GM12891 (cell line): ENCODE measurements at regions not wholly inside any gene's neighbourhood (a gene's known extent, or its start where the extent isn't known, plus 50 kb on each side); places are given as distances from the start of the nearest gene placed in this dataset.

Source experiments
- POLR2A ChIP-seq: IDR thresholded peaks from 2 replicates; pipeline ENCODE4 v1.6.1; 2011; ENCODE audit warnings: low read depth, low read length, control low read depth
- POLR2AphosphoS5 ChIP-seq: IDR thresholded peaks from 2 replicates; pipeline ENCODE4 v1.6.1; 2011; ENCODE audit warnings: low read depth, low read length, control low read depth
- POU2F2 ChIP-seq: IDR thresholded peaks from 2 replicates; pipeline ENCODE4 v1.6.1; 2011; ENCODE audit warnings: low read depth, mild to moderate bottlenecking, control low read depth, low read length, moderate library complexity

GRCh38 chr7:26593393-26593792 is 271.0 kb downstream of the SKAP2 start:
- TF ChIP-seq POLR2AphosphoS5 (no peak), POLR2A (no peak), POU2F2 (no peak)
